ENCODE measurements at regions not wholly inside any gene's neighbourhood (a gene's known extent, or its start where the extent isn't known, plus 50 kb on each side); places are given as distances from the start of the nearest gene placed in this dataset.

DNA sequence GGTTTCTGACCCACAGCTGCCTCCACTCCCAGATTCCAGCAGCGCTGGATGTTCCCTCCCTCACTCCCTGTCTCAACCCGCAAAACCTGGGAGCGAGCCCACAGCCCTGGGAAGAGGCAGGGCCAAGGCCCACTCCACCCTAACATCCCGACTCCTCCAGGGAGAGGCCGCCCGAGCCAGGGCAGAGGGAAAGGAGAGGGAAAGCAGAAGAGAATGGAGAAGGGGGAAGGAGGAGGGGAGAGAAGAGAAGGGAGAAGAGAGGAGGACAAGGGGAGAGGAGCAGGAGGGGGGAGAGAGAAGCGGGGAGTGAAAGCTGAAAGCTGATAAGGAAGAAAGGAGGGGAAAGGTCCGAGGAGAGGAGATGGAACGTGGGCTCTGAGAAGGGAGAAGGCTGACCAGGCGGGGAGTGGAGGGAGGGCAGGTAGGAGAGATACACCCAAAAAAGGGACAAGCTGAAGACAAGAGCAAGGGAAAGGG is 120.2 kb upstream of the PJA1 start:
- Histone ChIP-seq H3K79me2 (ENCODE audit: control insufficient read depth, insufficient read depth, low read length) (no peaks in the 10 kb centered on the region), H2AFZ (ENCODE audit: control insufficient read depth, low read depth, low read length) (no peak overlapping the region), H3K9ac (ENCODE audit: control insufficient read depth, insufficient read depth, low read length) (no peak overlapping the region), H3K9me3 (replicated peaks; ENCODE audit: control insufficient read depth, insufficient read depth, low read length) (no peaks in the 10 kb centered on the region), H3K27ac (ENCODE audit: control insufficient read depth, insufficient read depth) (no peak overlapping the region), H3K36me3 (ENCODE audit: control insufficient read depth in 2 of 2, insufficient read depth in 2 of 2, low read length in 1 of 2) (no peaks in the 10 kb centered on the region), H3K4me1 (ENCODE audit: control insufficient read depth, insufficient read depth, low read length) (no peaks in the 10 kb centered on the region), H4K20me1 (ENCODE audit: control insufficient read depth, insufficient read depth) (no peaks in the 10 kb centered on the region), H3K4me2 (ENCODE audit: control insufficient read depth, insufficient read depth) (peak overlapping the region; percentile 15; the same call in 1 of the 2 replicates), H3K4me3 (no peak overlapping the region), H3K27me3 (replicated peaks in 1 of 2; ENCODE audit: control insufficient read depth in 2 of 2, insufficient read depth in 2 of 2, low read length in 1 of 2) (no peaks in the 10 kb centered on the region)
- intact Hi-C loops (cut with micrococcal nuclease; ENCODE audit: unreplicated experiment), result loop anchor here (10.0 kb wide), 1 partner anchor 131 kb away; no protein-coding TSS in a partner anchor
- POLR2A ChIA-PET, result no interaction called here
- TF ChIP-seq HCFC1 (IDR thresholded peaks at IDR 0.05; ENCODE audit: low read length) (no peak), CHD4 (IDR thresholded peaks at IDR 0.05) (no peak), ZZZ3 (IDR thresholded peaks at IDR 0.05; ENCODE audit: control insufficient read depth, insufficient read length, low read depth) (no peak), MEF2A (IDR thresholded peaks at IDR 0.05; ENCODE audit: insufficient read depth, low read depth, low read length) (no peak), LARP7 (IDR thresholded peaks at IDR 0.05) (no peak), CBFB (IDR thresholded peaks at IDR 0.05; ENCODE audit: low read depth) (no peak), ZNF24 (IDR thresholded peaks at IDR 0.05) (no peak), SKIL (IDR thresholded peaks at IDR 0.05; ENCODE audit: low read depth, poor library complexity, severe bottlenecking) (no peak), YBX1 (IDR thresholded peaks at IDR 0.05) (no peak), BACH1 (IDR thresholded peaks at IDR 0.05; ENCODE audit: borderline replicate concordance) (no peak), JUND (IDR thresholded peaks at IDR 0.05; ENCODE audit: low read depth, low read length) (no peak), IRF4 (IDR thresholded peaks at IDR 0.05; ENCODE audit: low read depth, low read length) (no peak), HDAC2 (IDR thresholded peaks at IDR 0.05) (no peak), IKZF1 (conservative IDR thresholded peaks at IDR 0.05) (no peak), POLR2A (IDR thresholded peaks at IDR 0.05; ENCODE audit: low read depth, low read length) (no peak), WRNIP1 (IDR thresholded peaks at IDR 0.05; ENCODE audit: borderline replicate concordance, low read depth, low read length) (no peak), FOXK2 (IDR thresholded peaks at IDR 0.05) (no peak)
- TF ChIP-seq, protein P1, sequence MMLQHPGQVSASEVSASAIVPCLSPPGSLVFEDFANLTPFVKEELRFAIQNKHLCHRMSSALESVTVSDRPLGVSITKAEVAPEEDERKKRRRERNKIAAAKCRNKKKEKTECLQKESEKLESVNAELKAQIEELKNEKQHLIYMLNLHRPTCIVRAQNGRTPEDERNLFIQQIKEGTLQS (IDR thresholded peaks at IDR 0.05; ENCODE audit: borderline replicate concordance, extremely low read depth, low read depth, low read length), result no peak
- TF ChIP-seq, protein P2, sequence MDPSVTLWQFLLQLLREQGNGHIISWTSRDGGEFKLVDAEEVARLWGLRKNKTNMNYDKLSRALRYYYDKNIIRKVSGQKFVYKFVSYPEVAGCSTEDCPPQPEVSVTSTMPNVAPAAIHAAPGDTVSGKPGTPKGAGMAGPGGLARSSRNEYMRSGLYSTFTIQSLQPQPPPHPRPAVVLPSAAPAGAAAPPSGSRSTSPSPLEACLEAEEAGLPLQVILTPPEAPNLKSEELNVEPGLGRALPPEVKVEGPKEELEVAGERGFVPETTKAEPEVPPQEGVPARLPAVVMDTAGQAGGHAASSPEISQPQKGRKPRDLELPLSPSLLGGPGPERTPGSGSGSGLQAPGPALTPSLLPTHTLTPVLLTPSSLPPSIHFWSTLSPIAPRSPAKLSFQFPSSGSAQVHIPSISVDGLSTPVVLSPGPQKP (IDR thresholded peaks at IDR 0.05; ENCODE audit: low read depth, low read length), result no peak
- TF ChIP-seq, protein P3, sequence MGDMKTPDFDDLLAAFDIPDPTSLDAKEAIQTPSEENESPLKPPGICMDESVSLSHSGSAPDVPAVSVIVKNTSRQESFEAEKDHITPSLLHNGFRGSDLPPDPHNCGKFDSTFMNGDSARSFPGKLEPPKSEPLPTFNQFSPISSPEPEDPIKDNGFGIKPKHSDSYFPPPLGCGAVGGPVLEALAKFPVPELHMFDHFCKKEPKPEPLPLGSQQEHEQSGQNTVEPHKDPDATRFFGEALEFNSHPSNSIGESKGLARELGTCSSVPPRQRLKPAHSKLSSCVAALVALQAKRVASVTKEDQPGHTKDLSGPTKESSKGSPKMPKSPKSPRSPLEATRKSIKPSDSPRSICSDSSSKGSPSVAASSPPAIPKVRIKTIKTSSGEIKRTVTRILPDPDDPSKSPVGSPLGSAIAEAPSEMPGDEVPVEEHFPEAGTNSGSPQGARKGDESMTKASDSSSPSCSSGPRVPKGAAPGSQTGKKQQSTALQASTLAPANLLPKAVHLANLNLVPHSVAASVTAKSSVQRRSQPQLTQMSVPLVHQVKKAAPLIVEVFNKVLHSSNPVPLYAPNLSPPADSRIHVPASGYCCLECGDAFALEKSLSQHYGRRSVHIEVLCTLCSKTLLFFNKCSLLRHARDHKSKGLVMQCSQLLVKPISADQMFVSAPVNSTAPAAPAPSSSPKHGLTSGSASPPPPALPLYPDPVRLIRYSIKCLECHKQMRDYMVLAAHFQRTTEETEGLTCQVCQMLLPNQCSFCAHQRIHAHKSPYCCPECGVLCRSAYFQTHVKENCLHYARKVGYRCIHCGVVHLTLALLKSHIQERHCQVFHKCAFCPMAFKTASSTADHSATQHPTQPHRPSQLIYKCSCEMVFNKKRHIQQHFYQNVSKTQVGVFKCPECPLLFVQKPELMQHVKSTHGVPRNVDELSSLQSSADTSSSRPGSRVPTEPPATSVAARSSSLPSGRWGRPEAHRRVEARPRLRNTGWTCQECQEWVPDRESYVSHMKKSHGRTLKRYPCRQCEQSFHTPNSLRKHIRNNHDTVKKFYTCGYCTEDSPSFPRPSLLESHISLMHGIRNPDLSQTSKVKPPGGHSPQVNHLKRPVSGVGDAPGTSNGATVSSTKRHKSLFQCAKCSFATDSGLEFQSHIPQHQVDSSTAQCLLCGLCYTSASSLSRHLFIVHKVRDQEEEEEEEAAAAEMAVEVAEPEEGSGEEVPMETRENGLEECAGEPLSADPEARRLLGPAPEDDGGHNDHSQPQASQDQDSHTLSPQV (IDR thresholded peaks at IDR 0.05), result no peak
- BruUV-seq (replicated peaks), result no TSS peak
- CTCF ChIA-PET, result interaction anchor here (1.0 to 1.9 kb wide), 4 partner anchors 13 to 552 kb away, joined by 3 to 12 read pairs (median 4); partner anchors contain the start of gene EFNB1
- no peak for DNase-seq (ENCODE audit: low read depth, low spot score)
- ATAC-seq, result no peak
- SMC1A ChIA-PET (ENCODE audit: uncharacterized antibody, unreplicated experiment), result interaction anchor here (0.6 to 1.4 kb wide), 3 partner anchors 10 to 1559 kb away, joined by 3 to 6 read pairs (median 4); no protein-coding TSS in a partner anchor
- RAD21 ChIA-PET (ENCODE audit: unreplicated experiment), result interaction anchor here (0.6 kb wide), 1 partner anchor 458 kb away, joined by 3 read pairs; no protein-coding TSS in a partner anchor
- WGBS (ENCODE audit: insufficient coverage, insufficient replicate concordance, low lambda C conversion rate, missing lambda C conversion rate), result 28% methylated on average over 10 of the region's 10 CpGs
- no peak for FAIRE-seq
- in situ Hi-C loops (cut with MboI), result loop anchor here (10.0 to 25.0 kb wide), 2 partner anchors 551 to 1098 kb away; no protein-coding TSS in a partner anchor
